Activated gamma-delta T cell (primary cell): ENCODE measurements at regions not wholly inside any gene's neighbourhood (a gene's known extent, or its start where the extent isn't known, plus 50 kb on each side); places are given as distances from the start of the nearest gene placed in this dataset.
"Not testable (repeated sequence)": the region's sequence is repeated elsewhere in the genome, so short reads cannot be mapped to it uniquely, and the experiment has no call there.

Experiments used
- DNase-seq: peaks from one replicate; lab custom pipeline; 2025; lab: John Stamatoyannopoulos, UW

GRCh38 chr5:62896121-62896893 lies 317.7 kb downstream of the LRRC70 start:
- no peak for DNase-seq

GRCh38 chr5:62886603-62887315 lies 308.1 kb downstream of the LRRC70 start:
- DNase-seq = no peak

GRCh38 chr5:62837330-62837729 lies 258.7 kb downstream of the LRRC70 start:
- DNase-seq = not testable (repeated sequence)

GRCh38 chr5:62829604-62829986 lies 251.0 kb downstream of the LRRC70 start:
- DNase-seq = no peak

- no peak for DNase-seq
Measured at GRCh38 chr5:62828742-62829603, 250.4 kb downstream of the LRRC70 start.

- no peak for DNase-seq
Measured at GRCh38 chr5:62825623-62826220, 247.1 kb downstream of the LRRC70 start.

GRCh38 chr5:62824936-62825335 lies 246.3 kb downstream of the LRRC70 start:
- no peak for DNase-seq

- DNase-seq = not testable (repeated sequence)
Measured at GRCh38 chr5:62817043-62817442, 238.4 kb downstream of the LRRC70 start.

GRCh38 chr5:62814991-62815390 lies 236.4 kb downstream of the LRRC70 start:
- DNase-seq = no peak

- no peak for DNase-seq
Measured at GRCh38 chr5:62812621-62813255, 234.1 kb downstream of the LRRC70 start.

- not testable (repeated sequence) for DNase-seq
Measured at GRCh38 chr5:62804819-62805218, 226.2 kb downstream of the LRRC70 start.

GRCh38 chr5:62795926-62796325 lies 217.3 kb downstream of the LRRC70 start:
- DNase-seq = no peak

GRCh38 chr5:62794456-62794855 lies 215.8 kb downstream of the LRRC70 start:
- no peak for DNase-seq

GRCh38 chr5:62791059-62791458 lies 212.4 kb downstream of the LRRC70 start:
- no peak for DNase-seq

GRCh38 chr5:62790348-62790747 lies 211.7 kb downstream of the LRRC70 start:
- no peak for DNase-seq

GRCh38 chr5:62786099-62786498 lies 207.5 kb downstream of the LRRC70 start:
- DNase-seq = no peak

- no peak for DNase-seq
Measured at GRCh38 chr5:62785588-62785987, 207.0 kb downstream of the LRRC70 start.

GRCh38 chr5:62783374-62784057 lies 204.9 kb downstream of the LRRC70 start:
- no peak for DNase-seq

- no peak for DNase-seq
Measured at GRCh38 chr5:62780888-62781287, 202.3 kb downstream of the LRRC70 start.

GRCh38 chr5:62780230-62780629 lies 201.6 kb downstream of the LRRC70 start:
- no peak for DNase-seq

- no peak for DNase-seq
Measured at GRCh38 chr5:62779010-62779422, 200.4 kb downstream of the LRRC70 start.
